GM21526 (cell line): ENCODE measurements at regions not wholly inside any gene's neighbourhood (a gene's known extent, or its start where the extent isn't known, plus 50 kb on each side); places are given as distances from the start of the nearest gene placed in this dataset.
"Not testable (repeated sequence)": the region's sequence is repeated elsewhere in the genome, so short reads cannot be mapped to it uniquely, and the experiment has no call there.

ENCODE experiments used
- ATAC-seq: cut with Tn5 transposase; IDR thresholded peaks from one replicate; pipeline ENCODE4 v1.9.1; 2021; ENCODE audit warnings: moderate library complexity; ENCODE audit not compliant: unreplicated experiment, low FRiP score

DNA sequence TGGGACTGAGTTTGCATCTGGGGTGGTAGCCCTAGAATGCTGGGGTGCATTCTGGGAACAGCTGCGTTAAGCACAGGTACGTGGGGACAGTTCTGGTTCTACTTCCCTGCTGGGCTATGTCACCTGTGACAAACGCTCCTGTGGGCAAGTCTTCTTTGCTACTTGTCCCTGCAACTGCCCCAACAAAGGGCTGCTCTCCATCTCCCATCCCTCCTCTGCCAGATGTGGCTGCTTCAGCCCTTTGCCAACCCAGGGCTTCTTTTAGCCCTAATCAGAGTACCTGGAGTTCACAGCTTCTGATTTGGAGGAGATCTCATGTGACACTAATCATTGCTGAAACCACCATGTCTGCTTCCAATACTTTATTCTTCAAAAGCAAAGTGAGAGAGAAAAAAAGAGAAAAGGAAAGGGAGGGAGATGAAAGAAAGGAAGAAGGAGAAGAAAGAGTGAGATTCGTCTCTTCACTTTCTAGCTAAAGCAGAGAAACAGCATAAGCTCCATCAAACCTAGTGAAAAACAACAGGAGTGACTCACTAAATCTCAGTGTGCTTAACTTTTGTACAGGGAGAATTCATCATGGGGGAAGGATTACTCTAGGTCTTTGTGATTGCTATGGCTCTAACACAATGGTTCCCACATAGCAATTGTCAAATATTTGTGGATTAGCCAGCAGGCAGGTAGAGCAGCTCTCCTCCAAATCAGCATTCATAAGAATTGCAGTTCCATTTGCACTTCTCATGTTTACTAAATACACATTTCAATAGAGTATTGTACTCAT, 174.8 kb downstream of the LRIG3 start:
- no peak for ATAC-seq

DNA sequence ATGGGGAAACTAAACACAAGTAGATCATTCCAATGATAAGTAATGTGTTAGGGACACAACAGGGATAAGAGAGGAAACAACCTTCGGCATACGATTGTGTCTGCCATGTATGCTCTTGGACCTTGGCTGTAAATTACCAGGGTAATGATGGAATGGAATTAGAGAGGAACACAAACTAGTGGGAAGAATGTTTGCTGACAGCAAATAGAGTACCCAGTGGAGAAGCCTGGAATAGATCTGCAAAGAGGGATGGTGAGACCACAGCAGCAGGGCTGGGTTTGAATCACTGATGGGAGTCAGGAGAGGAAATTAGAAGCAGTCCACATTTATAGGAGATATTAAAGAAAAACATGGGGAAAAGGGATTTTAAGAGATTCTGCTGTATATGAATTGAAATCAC, 172.8 kb downstream of the LRIG3 start:
- no peak for ATAC-seq

DNA sequence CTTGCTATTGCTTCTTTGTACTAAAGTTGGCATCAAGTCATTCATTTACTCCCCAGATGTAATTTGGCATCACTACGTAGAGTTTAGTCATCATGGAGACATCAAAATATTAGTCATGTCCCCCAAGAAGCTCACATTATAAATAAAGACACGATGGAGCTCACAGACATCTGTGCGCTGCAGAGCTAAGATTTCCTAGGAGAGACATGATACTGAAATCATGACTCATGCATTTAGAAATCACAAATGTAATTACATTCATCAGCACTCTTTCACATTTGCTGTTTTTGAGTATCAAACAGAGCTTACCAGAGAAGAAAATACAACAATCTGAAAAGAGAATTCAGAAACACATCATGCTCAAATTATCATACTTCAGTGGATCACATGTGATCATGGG, 169.8 kb downstream of the LRIG3 start:
- no peak for ATAC-seq

DNA sequence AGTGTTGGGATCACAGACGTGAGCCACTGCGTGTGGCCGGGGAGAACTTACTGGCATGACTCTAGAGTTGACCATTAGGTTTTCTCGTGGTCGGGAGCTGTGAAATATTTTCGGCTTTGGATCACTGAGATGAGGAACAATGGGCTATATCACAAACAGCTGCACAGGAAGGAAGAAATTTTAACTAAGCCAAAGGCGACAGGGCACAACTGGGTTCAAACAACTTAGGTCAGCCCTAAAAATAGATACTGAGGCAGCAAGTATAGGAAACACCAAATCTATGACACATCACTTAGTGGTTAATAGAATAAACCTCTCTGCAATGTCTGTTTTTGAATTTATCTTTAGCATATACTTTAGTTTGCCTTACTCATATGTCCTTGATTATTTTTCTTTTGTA, 162.9 kb downstream of the LRIG3 start:
- no peak for ATAC-seq

DNA sequence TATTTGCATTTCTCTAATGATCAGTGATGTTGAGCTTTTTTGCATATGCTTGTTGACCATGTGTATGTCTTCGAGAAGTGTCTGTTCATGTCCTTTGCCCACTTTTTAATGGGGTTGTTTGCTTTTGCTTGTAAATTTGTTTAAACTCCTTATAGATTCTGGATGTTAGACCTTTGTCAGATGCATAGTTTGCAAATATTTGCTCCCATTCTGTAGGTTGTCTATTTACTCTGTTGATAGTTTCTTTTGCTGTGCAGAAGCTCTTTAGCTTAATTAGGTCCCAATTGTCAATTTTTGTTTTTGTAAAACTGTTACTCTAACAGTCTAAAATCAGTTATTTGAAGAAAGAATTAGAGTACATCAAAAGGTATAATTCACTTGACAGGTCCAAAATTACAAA, 160.6 kb downstream of the LRIG3 start:
- ATAC-seq = not testable (repeated sequence)

DNA sequence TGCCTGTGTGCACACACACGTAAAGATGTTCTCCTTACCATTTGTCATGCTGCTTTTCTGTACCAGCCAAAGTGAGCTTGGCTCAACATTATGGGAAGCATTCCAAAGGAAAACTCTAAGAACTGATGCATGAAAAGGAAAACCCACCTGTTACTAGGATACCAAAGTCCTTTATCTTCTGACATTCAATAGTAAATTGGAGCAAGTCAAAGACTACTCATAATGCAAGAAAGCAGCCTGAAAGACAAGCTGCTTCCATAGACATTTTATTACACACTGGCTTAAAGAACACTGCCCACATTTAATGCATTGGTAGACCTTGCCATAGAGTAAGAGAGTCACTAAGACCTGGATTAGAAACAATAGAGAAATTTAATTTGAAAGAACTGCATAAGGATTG, 159.0 kb downstream of the LRIG3 start:
- no peak for ATAC-seq

DNA sequence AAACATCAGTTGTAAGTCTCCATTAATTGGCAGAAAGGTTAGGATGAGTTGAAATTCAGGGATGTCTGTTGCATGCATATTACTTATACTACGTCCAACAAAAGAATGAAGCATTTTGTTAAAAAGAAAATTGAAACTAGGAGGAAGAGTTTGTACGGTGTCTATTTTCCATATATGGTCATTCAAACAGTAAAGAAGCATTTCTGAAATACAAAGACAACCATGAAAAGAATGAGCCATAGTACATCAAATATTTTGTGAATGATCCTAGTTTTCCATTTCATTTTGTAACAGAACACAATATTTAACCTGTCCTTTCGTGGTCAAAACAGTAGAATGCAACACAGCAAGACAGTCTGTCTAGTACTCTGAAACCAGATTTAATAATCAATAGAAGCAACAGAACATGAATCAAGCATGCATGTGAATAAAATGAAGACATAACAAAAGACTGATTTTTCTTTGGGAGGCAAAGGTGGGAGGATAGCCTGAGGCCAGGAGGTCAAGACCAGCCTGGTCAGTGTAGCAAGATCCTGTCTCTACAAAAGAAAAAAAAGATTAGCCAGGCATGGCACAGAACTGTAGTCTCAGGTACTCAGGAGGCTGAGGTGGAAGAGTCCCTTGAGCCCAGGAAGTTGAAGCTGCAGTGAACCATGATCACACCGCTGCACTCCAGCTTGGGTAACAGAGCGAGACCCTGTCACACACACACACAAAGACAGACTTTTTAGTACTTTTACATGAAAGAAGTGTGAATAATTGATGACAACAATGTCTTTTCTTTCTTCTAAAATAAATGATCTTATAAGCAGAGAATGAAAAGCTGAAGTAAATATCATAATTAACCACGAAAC, 156.0 kb downstream of the LRIG3 start:
- no peak for ATAC-seq

DNA sequence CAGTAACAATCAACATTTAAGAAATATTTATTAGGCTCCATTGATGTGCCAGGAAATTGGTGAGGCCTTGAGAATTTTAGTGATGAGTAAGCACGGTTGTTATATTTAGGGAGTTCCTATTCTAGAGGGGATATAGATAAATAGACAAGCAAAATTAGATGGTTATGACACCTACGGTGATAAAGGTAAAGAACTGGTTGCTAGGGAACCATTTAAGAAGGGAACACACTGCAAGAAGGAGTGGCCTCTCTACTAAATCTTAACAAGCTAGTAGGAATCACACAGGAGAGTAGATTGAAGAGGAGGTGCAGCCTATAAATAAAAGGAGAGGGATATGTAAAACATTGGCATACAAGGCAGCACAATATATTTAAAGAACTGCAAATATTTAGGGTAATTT, 155.2 kb downstream of the LRIG3 start:
- ATAC-seq = no peak

DNA sequence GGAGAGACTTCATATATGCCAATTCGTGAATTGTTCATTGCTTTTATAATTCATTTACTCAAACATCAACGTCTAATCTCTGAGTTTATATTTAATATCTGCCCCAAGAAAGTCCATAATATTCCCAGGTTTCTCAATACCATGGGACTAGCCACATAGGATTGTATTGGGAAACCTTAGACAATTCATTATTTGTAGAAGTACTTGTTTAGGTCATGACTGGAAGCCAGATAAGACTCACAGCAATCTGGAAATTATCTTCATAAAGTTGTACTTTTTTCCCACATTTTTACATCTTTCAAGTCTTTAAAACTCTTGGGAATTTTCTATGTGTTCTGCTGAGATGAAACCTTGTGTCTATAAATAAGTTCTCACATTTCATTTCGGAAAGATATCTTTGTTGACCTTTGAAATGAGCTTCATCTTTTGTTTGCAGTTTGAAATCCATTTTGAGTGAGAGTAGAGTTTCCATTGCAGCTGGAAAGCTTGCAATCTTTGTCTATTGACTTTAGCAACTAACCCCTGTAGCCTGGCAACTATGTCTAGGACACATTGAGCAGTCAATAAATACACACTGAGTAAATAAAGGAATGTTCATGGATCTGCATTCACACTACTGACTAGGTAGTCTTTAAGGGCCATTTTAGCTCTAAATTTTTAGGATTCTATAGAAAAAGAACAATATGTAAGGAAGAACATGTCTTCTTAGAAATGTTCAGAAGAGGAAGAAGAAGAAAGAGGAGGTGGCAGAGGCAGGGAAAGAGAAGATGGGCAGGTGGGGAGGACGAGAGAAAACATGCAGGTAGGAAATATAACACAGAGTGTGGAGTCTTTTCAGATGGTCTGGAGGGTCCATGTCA, 154.4 kb downstream of the LRIG3 start:
- no peak for ATAC-seq

DNA sequence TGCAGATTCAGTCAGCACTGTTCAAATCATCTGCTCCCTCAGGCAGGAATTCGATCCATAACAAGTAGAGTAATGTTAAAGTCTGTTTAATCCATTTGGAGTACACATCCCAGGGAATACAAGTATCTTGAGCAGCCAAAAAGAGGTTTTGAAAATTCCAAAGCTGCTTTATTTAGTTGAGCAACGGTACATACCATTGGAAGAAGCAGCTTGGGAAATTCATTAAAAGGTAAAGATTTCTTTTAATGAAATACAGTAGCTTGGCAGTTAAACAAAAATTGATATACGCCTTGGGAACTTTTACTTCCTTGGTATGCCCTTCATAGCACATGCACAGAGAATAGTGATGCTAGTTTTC, 153.8 kb downstream of the LRIG3 start:
- ATAC-seq = no peak

DNA sequence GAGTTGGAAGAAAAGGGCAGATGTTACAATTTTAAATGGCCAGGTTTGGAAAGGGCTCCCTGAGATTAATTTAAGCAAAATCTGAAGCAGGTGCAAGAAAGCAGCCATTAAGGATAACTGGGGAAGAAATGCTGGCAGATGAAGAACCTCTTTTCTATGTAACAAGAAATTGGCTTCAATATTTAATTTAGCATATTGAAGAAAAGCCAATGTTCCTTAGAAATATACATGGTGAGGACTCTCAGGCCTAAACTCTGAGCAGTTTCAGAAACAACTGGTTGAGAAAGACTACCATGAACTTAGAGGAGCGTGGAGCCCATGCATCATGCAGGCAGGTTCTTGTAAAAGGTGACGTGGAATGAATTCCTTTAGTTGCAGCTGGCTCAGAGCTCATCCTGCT, 152.8 kb downstream of the LRIG3 start:
- no peak for ATAC-seq

DNA sequence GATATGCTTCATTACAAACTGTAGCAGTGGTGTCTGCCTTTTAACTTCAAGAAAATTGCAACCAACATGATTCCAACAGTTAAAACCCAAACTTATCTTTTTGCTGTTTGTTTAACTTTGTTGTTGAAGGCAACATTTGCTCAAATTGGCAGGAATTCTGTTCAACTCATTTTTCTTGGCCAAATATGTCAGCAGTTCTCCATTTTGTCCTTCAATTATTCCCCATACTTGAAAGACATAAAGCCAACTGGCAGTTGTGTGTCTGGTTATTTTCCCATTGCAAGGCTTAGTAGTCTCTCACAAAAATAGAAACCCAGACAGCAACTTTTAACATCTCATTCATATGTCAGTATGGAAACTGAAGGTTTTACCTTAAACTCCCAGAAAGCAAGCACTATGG, 146.3 kb downstream of the LRIG3 start:
- ATAC-seq = no peak

DNA sequence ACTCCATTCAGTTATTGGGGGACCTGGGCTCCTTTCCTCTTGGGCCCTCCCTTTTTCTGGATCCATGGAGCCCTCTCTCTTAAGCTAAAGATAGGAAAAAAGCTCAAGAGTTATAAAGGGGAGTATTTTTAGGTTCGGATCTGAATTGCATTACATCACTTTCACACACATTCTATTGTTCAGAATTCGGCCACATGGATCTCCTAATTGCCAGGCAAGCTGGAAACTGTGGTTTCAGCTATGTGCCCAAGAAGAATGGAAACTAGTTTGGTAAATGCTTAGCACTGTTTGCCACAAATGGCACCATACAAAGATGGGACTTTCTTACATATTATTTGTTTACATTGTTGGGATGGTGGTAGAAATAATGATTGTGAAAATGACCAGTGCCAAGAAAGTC, 145.6 kb downstream of the LRIG3 start:
- no peak for ATAC-seq

DNA sequence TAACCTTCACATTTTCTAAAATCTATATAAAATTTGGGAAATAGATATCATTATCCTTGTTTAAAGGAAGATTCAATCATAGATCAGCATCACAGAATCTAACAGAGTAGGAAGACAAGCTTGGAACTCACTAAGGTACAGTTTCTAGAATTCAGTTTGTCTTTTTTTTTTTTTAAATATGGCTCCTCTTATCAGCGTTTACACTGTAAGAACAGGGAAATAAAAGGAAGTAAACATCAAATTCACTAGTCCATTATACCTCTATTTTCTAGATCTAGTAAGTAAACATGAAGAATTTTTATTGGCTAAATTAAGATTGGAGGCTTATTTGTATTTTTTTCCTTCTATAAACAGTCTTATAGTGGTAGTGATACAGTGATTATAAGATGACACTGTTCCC, 144.9 kb downstream of the LRIG3 start:
- ATAC-seq = no peak

DNA sequence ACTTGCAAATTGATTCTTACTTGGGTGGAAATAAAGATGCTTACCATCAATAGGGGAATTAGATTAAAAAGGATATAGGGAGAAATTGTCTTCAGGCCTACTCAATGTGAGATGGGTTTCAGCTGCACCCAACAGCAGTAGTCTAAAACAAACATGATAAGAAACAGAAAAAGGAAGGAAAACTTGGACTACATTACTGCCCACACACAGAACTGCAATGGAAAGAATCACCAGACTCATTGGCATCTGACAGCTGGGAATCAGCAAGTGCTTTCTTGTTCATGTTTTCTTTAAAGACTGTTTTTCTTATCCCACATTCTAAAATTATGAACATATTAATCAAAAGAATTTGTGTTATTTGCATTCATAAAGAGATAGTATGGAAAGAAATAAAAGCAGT, 144.2 kb downstream of the LRIG3 start:
- no peak for ATAC-seq

DNA sequence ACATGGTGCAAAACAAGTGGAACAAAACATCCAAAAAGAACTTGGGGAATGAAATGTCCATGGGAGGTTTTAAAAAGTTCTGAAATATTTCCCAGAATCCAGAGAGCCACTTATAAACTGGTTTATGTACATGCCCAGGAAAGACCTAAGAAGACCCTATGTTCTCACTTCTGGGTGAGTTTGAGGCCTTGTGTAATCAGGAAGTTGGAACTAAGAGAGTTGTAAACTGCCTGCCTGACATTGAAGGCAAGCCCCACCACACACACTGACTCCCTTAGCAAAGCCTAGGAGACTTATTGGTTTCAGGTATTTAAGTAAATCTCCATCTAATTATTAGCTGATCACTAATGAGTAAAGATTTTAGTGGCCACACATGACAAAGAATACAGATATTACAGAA, 142.5 kb downstream of the LRIG3 start:
- ATAC-seq = no peak

DNA sequence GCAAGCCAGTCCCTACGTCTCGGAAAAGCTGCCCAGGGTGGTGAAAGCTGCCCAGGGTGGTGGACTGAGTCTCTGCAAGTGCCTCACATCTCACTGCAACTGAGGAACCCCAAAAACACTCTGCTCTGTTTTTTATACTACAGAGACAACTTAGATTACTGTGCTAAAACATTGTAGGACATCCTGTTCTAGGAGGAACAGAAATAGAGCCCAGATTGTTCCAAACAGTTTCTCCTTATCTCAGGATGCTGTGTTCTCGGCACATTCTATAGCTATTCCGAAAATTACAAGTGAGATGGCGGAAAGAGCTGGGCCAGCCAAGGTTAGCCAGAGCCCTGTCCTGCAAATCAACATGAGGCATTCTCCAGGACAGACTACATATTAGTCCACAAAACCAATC, 138.7 kb downstream of the LRIG3 start:
- no peak for ATAC-seq

DNA sequence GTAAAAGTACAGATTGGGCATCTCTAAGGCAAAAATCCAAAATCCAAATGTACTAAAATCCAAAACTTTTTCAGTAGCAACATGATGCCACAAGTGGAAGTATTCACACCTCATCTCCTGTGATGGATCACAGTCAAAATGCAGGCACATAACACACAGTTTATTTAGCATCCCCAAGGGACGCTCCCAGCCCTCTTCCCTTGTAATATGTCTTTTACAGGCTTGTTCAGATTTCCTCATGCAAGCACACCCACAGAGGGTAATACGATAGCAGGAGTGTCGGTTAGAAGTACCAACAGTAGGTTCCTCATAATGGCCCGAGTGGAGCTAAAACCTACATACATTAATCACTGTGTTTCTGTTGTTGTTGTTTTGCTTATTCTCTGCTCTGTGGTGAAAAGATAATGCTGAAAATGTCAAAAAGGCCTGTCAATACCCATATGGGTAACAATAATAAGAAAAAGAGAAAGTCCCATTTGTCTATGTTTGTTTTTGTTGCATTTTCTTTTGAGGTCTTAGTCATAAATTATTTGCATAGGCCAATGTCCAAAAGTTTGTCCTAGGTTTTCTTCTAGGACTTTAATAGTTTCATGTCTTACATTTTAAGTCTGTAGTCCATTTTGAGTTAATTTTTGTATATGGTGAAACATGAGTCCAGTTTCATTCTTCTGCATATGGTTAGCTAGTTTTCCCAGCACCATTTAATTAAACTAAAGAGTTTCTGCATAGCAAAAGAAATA, 133.1 kb downstream of the LRIG3 start:
- no peak for ATAC-seq

DNA sequence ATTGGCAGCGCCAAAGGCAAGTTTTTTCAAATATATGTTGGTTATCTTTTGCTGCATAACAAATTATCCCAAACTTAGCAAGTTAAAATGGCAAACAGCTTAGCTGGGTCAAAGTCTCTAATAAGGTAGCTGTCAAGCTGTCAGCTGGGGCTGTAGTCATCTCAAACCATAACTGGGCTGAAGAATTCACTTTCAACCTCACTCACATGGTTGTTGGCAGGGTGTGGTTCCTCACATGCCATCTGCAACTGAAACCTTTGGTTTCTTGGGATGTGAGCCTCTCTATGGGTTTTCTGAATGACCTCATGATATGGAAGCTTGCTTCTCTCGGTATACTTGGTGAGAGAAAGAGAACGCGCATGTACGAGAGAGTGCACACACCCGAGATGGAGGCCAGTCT, 125.4 kb downstream of the LRIG3 start:
- no peak for ATAC-seq

DNA sequence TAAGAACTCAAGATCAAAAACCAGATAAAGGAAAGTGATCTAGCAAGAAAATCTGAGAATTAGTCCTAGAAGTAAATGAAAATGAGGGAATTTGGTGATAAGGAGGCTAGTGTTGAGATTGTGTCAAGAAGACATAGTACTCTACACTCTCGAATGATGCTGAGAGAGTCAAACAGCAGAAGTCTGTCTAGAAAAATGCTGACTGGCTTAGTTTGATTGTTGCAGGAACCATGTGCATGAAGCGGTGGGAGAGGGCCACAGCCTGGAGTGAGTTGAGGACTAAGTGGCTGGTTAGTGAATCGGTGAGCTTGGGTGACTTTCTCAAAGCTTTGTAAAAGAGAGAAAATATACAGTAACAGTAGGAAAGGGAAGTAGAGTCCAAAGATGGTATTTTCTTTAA, 124.5 kb downstream of the LRIG3 start:
- no peak for ATAC-seq

DNA sequence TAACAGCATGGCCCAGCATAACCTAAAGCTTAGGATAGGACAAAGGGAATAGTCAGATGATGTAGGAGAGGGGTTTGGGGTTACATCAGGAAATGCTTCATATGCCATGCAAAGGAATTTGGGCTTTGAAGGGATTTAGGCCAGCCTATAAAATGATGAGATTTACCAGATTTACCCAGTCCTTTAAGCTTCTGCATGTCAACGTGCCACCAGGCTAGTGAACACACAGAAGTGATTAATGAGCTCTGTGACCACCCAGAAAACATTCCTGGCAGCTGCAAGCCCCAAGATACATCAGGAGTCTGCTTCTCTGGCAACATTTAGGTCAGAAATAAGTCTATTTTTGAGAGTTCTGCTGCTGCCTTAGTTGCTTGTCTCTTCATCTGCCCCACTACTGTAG, 118.3 kb downstream of the LRIG3 start:
- no peak for ATAC-seq
